ENCODE measurements at regions not wholly inside any gene's neighbourhood (a gene's known extent, or its start where the extent isn't known, plus 50 kb on each side); places are given as distances from the start of the nearest gene placed in this dataset.

DNA sequence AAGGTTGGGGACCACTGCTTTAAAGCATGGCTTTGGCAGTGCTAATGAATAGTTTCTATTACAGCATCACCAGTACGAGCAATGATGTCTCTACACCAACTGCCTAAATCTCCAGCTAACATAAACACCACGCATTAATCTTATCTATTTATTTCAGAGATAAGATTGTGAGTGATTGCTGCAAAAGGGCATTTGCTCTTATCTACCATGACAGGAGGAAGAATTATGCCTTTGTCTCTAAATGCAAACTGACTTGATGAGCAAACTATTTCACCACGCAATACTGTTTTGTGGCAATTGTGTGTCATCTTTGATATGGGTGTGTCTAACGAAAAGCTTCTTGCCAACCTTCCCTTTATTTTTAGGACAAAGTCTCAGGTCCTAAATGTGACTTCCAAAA is 684.9 kb downstream of the SORCS1 start:
- DNase-seq (ENCODE audit: low read depth) = no peak
- in situ Hi-C loops (cut with HindIII; ENCODE audit: low pct_unique_long_range_greater_than_20kb, low sequenced_read_pairs) = no loop called here

- in situ Hi-C loops (cut with HindIII; ENCODE audit: low pct_unique_long_range_greater_than_20kb, low sequenced_read_pairs) = no loop called here
- DNase-seq (ENCODE audit: low read depth) = no peak
These were observed 689.6 kb downstream of the SORCS1 start for GRCh38 chr10:106474876-106475275.

- DNase-seq (ENCODE audit: low read depth) = no peak
- in situ Hi-C loops (cut with HindIII; ENCODE audit: low pct_unique_long_range_greater_than_20kb, low sequenced_read_pairs) = no loop called here
These were observed 691.3 kb downstream of the SORCS1 start for GRCh38 chr10:106473129-106473685.

DNA sequence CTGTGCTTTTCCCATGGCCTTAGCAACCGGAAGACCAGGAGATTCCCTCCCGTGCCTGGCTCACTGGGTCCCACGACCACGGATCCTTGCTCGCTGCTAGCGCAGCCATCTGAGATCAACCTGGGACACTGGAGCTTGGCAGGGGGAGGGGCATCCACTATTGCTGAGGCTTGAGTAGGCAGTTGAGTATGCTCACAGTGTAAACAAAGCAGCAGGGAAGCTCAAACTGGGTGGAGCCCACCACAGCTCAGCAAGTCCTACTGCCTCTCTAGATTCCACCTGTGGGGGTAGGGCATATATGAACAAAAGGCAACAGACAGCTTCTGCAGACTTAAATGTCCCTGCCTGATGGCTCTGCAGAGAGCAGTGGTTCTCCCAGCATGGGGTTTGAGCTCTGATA is 697.0 kb downstream of the SORCS1 start:
- no peak for DNase-seq (ENCODE audit: low read depth)

DNA sequence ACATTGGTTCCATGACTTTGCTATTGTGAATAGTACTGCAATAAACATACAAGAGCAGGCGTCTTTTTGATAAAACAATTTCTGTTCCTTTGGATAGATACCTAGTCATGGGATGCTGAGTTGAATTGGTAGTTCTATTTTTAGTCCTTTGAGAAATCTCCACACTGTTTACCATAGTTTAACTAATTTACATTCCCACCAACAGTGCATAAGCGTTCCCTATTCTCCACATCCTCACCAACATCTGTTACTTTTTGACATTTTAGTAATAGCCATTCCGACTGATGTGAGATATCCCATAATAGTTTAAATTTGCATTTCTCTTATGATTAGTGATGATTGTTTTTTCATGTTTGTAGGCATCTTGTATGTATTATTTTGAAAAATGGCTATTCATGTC is 707.0 kb downstream of the SORCS1 start:
- in situ Hi-C loops (cut with HindIII; ENCODE audit: low pct_unique_long_range_greater_than_20kb, low sequenced_read_pairs) = no loop called here
- no peak for DNase-seq (ENCODE audit: low read depth)

More for the DNA sequence above, 697.0 kb downstream of the SORCS1 start:
- in situ Hi-C loops (cut with HindIII; ENCODE audit: low pct_unique_long_range_greater_than_20kb, low sequenced_read_pairs) = no loop called here

- no peak for DNase-seq (ENCODE audit: low read depth)
- in situ Hi-C loops (cut with HindIII; ENCODE audit: low pct_unique_long_range_greater_than_20kb, low sequenced_read_pairs) = no loop called here
These were observed 710.3 kb downstream of the SORCS1 start for GRCh38 chr10:106454233-106454632.

DNA sequence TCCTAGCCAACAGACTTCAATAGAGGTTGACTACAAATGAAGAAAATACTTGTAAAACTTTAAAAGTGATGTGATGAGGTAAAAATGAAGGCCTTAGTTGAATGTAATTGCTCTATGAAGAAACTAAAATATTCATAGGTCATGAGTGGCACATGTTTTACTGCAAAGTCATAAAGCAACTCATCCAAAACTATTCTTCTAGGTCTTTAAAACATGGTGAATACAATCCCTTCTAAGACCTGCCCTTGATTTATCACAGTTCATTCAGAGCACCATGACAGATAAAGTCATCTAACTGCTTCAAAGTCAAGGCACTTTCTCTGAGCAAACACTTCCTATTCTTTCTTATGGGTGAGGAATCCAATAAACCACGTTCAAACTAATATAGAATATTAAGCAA is 713.5 kb downstream of the SORCS1 start:
- DNase-seq (ENCODE audit: low read depth) = no peak

GRCh38 chr10:106446920-106447319 is 717.6 kb downstream of the SORCS1 start:
- in situ Hi-C loops (cut with HindIII; ENCODE audit: low pct_unique_long_range_greater_than_20kb, low sequenced_read_pairs) = no loop called here
- no peak for DNase-seq (ENCODE audit: low read depth)

More for the DNA sequence above, 713.5 kb downstream of the SORCS1 start:
- in situ Hi-C loops (cut with HindIII; ENCODE audit: low pct_unique_long_range_greater_than_20kb, low sequenced_read_pairs) = no loop called here

DNA sequence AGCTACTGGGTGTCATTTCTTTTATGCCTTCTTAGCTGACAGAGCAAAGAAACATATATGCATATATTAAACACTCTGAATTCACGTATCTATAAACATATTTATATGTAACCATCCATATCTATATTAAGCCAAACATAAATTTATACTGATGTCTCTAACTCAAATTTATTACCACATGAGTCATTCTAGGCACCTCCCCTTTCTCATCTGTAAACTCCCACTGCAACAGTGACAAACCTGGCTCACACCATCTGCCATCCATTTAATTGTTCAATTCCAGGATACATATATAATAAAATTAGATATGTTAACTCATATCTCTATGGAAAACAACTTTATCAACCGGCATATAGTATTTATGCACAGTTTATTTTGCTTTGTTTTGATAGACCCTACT is 722.3 kb downstream of the SORCS1 start:
- in situ Hi-C loops (cut with HindIII; ENCODE audit: low pct_unique_long_range_greater_than_20kb, low sequenced_read_pairs) = no loop called here

DNA sequence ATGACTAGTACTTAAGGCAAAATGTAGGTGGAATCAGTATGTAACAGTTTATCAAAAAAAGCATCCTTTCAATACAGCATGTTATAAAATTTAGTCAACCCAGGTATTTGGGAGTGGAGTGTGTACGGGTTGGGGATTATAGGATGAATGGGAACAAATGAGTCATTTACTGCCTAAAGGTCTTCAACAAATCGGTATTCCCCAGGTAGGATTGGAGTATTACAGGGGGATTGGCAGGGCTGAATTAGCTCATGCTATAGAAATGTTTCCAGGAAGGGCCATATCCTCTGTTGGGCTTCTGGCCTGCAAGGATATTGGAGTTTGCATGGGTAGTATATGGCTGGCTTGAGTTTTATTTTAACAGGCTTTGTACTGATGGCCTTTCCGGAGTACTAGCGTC is 723.7 kb downstream of the SORCS1 start:
- DNase-seq (ENCODE audit: low read depth) = no peak
- in situ Hi-C loops (cut with HindIII; ENCODE audit: low pct_unique_long_range_greater_than_20kb, low sequenced_read_pairs) = no loop called here

More for the DNA sequence above, 722.3 kb downstream of the SORCS1 start:
- no peak for DNase-seq (ENCODE audit: low read depth)

DNA sequence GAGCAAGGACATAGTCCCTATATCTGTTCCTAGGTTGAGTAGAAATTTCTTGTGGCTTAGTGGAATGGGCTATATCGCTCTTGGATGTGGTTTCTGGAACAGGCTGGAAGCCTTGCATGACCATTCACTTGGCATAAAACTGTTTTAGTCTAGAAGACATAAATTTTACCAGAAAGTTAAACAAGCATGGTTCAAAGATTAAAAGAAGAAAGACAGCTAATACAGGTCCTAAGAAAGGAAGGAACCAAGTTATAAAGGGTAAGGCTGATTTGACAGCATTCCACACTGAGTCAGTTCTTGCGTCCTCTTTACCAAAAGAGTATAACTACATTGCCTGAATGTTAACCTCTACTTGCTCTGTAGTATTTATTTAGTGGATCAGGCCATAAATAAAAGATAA is 724.2 kb downstream of the SORCS1 start:
- in situ Hi-C loops (cut with HindIII; ENCODE audit: low pct_unique_long_range_greater_than_20kb, low sequenced_read_pairs) = no loop called here
- DNase-seq (ENCODE audit: low read depth) = no peak

GRCh38 chr10:106439366-106439765 is 725.1 kb downstream of the SORCS1 start:
- no peak for DNase-seq (ENCODE audit: low read depth)
- in situ Hi-C loops (cut with HindIII; ENCODE audit: low pct_unique_long_range_greater_than_20kb, low sequenced_read_pairs) = no loop called here

DNA sequence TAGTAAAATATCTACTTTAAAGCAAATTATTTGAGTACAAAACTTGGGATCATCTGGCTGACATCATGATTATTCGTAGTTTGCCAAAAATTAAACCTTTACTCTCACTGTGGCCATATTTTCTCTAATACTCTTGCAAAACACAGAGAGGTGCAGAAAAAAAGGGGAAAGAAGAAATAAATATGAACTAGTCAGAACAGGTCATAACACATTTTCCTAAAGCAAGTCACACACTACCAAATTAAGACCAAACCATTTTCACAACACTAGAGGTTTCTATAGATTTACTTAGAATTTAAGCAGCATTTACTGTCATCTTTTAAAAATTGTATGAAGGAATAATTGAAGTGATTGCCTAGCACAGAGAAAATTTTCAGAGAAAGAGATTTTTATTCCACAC is 726.1 kb downstream of the SORCS1 start:
- no peak for DNase-seq (ENCODE audit: low read depth)
- in situ Hi-C loops (cut with HindIII; ENCODE audit: low pct_unique_long_range_greater_than_20kb, low sequenced_read_pairs) = no loop called here

GRCh38 chr10:106436123-106436715 is 728.3 kb downstream of the SORCS1 start:
- DNase-seq (ENCODE audit: low read depth) = no peak
- in situ Hi-C loops (cut with HindIII; ENCODE audit: low pct_unique_long_range_greater_than_20kb, low sequenced_read_pairs) = no loop called here

- no peak for DNase-seq (ENCODE audit: low read depth)
- in situ Hi-C loops (cut with HindIII; ENCODE audit: low pct_unique_long_range_greater_than_20kb, low sequenced_read_pairs) = no loop called here
These were observed 729.4 kb downstream of the SORCS1 start for GRCh38 chr10:106435081-106435480.

DNA sequence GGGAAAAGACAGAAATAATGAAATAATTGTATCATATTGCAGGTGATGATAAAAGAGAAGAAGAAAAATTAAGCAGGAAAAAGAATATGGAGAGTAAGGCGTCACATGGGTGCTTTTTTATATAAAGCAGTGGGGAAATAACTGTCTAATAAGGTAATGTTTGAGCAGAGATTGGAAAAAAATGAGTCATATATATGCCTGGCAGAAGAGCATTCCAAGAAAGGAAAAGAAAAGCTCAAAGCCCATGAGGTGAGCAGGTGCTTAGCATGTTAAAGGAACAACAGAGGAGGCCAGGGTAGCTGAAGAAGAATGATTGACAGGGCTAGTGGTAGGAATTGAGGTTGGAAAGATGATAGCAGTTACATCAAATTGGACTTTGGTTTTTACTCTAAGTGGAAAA is 739.5 kb downstream of the SORCS1 start:
- in situ Hi-C loops (cut with HindIII; ENCODE audit: low pct_unique_long_range_greater_than_20kb, low sequenced_read_pairs) = no loop called here

GRCh38 chr10:106424054-106424453 is 740.5 kb downstream of the SORCS1 start:
- no peak for DNase-seq (ENCODE audit: low read depth)
- in situ Hi-C loops (cut with HindIII; ENCODE audit: low pct_unique_long_range_greater_than_20kb, low sequenced_read_pairs) = no loop called here

More for the DNA sequence above, 739.5 kb downstream of the SORCS1 start:
- no peak for DNase-seq (ENCODE audit: low read depth)

DNA sequence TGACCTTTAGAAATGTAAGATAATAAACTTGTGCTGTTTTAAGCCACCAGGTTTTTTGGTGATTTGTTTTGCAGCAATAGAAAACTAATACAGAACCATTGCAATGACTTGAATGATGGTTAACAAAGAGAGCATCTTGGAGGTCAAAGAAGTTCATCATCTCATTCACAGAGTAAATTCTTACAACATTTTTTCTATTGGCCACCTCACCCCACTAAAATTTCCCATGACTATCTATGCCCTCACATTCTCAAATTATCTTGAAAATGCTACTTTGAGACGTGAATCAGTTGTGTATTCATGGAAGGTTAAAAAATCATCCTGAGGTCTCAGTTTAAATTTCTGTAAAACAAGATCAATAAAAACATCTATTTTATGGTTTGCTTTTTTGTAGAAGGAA is 754.2 kb downstream of the SORCS1 start:
- DNase-seq (ENCODE audit: low read depth) = no peak
- in situ Hi-C loops (cut with HindIII; ENCODE audit: low pct_unique_long_range_greater_than_20kb, low sequenced_read_pairs) = no loop called here

DNA sequence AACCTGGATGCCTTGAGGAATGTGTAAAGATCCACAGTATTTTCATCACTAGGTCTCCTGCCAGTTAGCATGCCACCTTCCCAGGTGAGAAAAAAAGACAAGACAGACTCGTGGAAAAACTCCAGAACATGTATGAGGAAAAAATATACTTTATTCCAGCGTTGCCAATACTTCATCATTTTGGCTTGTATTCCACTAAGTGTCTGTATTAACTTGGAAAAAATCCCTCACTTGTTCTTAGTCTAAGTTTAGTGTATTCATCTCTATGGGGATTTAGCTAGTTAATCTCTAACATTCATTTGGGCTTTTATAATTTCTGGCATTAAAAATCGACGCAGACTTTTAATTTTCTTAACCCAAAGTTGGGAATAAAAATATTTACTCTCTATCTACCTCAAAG is 759.4 kb downstream of the SORCS1 start:
- in situ Hi-C loops (cut with HindIII; ENCODE audit: low pct_unique_long_range_greater_than_20kb, low sequenced_read_pairs) = no loop called here
- no peak for DNase-seq (ENCODE audit: low read depth)

- no peak for DNase-seq (ENCODE audit: low read depth)
- in situ Hi-C loops (cut with HindIII; ENCODE audit: low pct_unique_long_range_greater_than_20kb, low sequenced_read_pairs) = no loop called here
These were observed 762.0 kb downstream of the SORCS1 start for GRCh38 chr10:106402458-106402857.

Data from Caki2 (cell line).